Adrenal gland (tissue), 5 donors: ENCODE measurements at regions not wholly inside any gene's neighbourhood (a gene's known extent, or its start where the extent isn't known, plus 50 kb on each side); places are given as distances from the start of the nearest gene placed in this dataset.

ENCODE experiments used
- CTCF ChIP-seq, 6 experiments: fragments of 450-650 bp in 4 of 6; fragments of 200-600 bp in 2 of 6; sonication (generic) in 1 of 6; IDR thresholded peaks; 1 replicate in 5 of 6; 2 replicates in 1 of 6; pipeline versions ENCODE4 v1.5.1 to v1.8.0; 2016 to 2021; ENCODE audit warnings: antibody characterized with exemption in 6 of 6, mild to moderate bottlenecking in 2 of 6, moderate library complexity in 1 of 6
- POLR2A ChIP-seq, 2 donors: fragments of 450-650 bp; IDR thresholded peaks; one replicate each; pipeline ENCODE4 v1.6.1; 2017; ENCODE audit warnings: antibody characterized with exemption in 2 of 2, mild to moderate bottlenecking in 2 of 2, moderate library complexity in 1 of 2
- donor health status: DM: no; HTN: no; CAD: no.

GRCh38 chr11:38043060-38043459, 1445.0 kb upstream of the RAG2 start:
- TF ChIP-seq CTCF (IDR thresholded peaks at IDR 0.05) (no peak), POLR2A (IDR thresholded peaks at IDR 0.05) (no peak)
